ENCODE measurements at regions not wholly inside any gene's neighbourhood (a gene's known extent, or its start where the extent isn't known, plus 50 kb on each side); places are given as distances from the start of the nearest gene placed in this dataset.

GRCh38 chr10:131701131-131701947 is 199.5 kb upstream of the PPP2R2D start:
- ChIA-PET CTCF (interaction anchor here (0.7 kb wide), 2 partner anchors 244 to 996 kb away, joined by 3 to 4 read pairs; no protein-coding TSS in a partner anchor), POLR2A (ENCODE audit: low non-redundant PET) (no interaction called here)
- no peak for DNase-seq (ENCODE audit: low spot score)
- H3K27ac ChIP-seq, result no peak overlapping the region
- TF ChIP-seq CTCF (conservative IDR thresholded peaks at IDR 0.05; ENCODE audit: low read depth), result no peak

- DNase-seq (ENCODE audit: low spot score), result no peak
- CTCF ChIA-PET, result interaction anchor here (0.5 kb wide), 1 partner anchor 954 kb away, joined by 3 read pairs; no protein-coding TSS in a partner anchor
- POLR2A ChIA-PET (ENCODE audit: low non-redundant PET), result no interaction called here
- TF ChIP-seq CTCF (conservative IDR thresholded peaks at IDR 0.05; ENCODE audit: low read depth), result no peak
- no peak overlapping the region for H3K27ac ChIP-seq
Measured at GRCh38 chr10:131702531-131703356, 198.1 kb upstream of the PPP2R2D start.

- CTCF ChIA-PET, result no interaction called here
- H3K27ac ChIP-seq, result no peak overlapping the region
- no peak for TF ChIP-seq CTCF (conservative IDR thresholded peaks at IDR 0.05; ENCODE audit: low read depth)
- POLR2A ChIA-PET (ENCODE audit: low non-redundant PET), result no interaction called here
- DNase-seq (ENCODE audit: low spot score), result no peak
Measured at GRCh38 chr10:131703541-131703940, 197.3 kb upstream of the PPP2R2D start.

GRCh38 chr10:131703941-131704340 is 196.9 kb upstream of the PPP2R2D start:
- no peak for DNase-seq (ENCODE audit: low spot score)
- TF ChIP-seq CTCF (conservative IDR thresholded peaks at IDR 0.05; ENCODE audit: low read depth), result no peak
- no peak overlapping the region for H3K27ac ChIP-seq
- CTCF ChIA-PET, result no interaction called here
- POLR2A ChIA-PET (ENCODE audit: low non-redundant PET), result no interaction called here

- H3K27ac ChIP-seq, result no peak overlapping the region
- TF ChIP-seq CTCF (conservative IDR thresholded peaks at IDR 0.05; ENCODE audit: low read depth), result no peak
- no peak for DNase-seq (ENCODE audit: low spot score)
- POLR2A ChIA-PET (ENCODE audit: low non-redundant PET), result no interaction called here
- CTCF ChIA-PET, result no interaction called here
Measured at GRCh38 chr10:131706476-131706875, 194.3 kb upstream of the PPP2R2D start.

GRCh38 chr10:131706952-131707351 is 193.9 kb upstream of the PPP2R2D start:
- no peak for TF ChIP-seq CTCF (conservative IDR thresholded peaks at IDR 0.05; ENCODE audit: low read depth)
- CTCF ChIA-PET, result no interaction called here
- DNase-seq (ENCODE audit: low spot score), result no peak
- POLR2A ChIA-PET (ENCODE audit: low non-redundant PET), result no interaction called here
- no peak overlapping the region for H3K27ac ChIP-seq
